ENCODE measurements at regions not wholly inside any gene's neighbourhood (a gene's known extent, or its start where the extent isn't known, plus 50 kb on each side); places are given as distances from the start of the nearest gene placed in this dataset.

GRCh38 chr4:17189401-17189720, 290.9 kb upstream of the LDB2 start:
- peaks cover 3% of the 10 kb centered on the region for H3F3A ChIP-seq (ENCODE audit: low read depth)
- H2AFZ ChIP-seq (replicated peaks): no peak overlapping the region
- peaks cover 31% of the 10 kb centered on the region for H3K4me1 Mint-ChIP-seq
- no peaks in the 10 kb centered on the region for H4K20me1 ChIP-seq (ENCODE audit: low read depth)
- no peaks in the 10 kb centered on the region for H3K9me3 ChIP-seq (ENCODE audit: low read depth)
- DNase-seq (ENCODE audit: low spot score): no peak
- no peaks in the 10 kb centered on the region for H3K36me3 ChIP-seq
- H3K4me1 ChIP-seq: peaks cover 23% of the 10 kb centered on the region
- H3K4me3 Mint-ChIP-seq: no peak overlapping the region
- no peak overlapping the region for H3K9ac ChIP-seq
- no peak overlapping the region for H3K27ac Mint-ChIP-seq
- no peaks in the 10 kb centered on the region for H3K27me3 Mint-ChIP-seq (ENCODE audit: insufficient read depth, low read depth)
- no peak overlapping the region for H3K4me3 ChIP-seq
- H3K79me2 ChIP-seq (ENCODE audit: low read depth): no peaks in the 10 kb centered on the region
- TF ChIP-seq, protein P1, sequence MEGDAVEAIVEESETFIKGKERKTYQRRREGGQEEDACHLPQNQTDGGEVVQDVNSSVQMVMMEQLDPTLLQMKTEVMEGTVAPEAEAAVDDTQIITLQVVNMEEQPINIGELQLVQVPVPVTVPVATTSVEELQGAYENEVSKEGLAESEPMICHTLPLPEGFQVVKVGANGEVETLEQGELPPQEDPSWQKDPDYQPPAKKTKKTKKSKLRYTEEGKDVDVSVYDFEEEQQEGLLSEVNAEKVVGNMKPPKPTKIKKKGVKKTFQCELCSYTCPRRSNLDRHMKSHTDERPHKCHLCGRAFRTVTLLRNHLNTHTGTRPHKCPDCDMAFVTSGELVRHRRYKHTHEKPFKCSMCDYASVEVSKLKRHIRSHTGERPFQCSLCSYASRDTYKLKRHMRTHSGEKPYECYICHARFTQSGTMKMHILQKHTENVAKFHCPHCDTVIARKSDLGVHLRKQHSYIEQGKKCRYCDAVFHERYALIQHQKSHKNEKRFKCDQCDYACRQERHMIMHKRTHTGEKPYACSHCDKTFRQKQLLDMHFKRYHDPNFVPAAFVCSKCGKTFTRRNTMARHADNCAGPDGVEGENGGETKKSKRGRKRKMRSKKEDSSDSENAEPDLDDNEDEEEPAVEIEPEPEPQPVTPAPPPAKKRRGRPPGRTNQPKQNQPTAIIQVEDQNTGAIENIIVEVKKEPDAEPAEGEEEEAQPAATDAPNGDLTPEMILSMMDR (IDR thresholded peaks at IDR 0.05): no peak
- no peak for TF ChIP-seq EZH2phosphoT487 (IDR thresholded peaks at IDR 0.05)
- TF ChIP-seq EZH2 (IDR thresholded peaks at IDR 0.05): no peak
- H3K36me3 Mint-ChIP-seq: no peaks in the 10 kb centered on the region
- no peak overlapping the region for H3K27ac ChIP-seq
- H3K4me2 ChIP-seq: no peak overlapping the region
- H3K27me3 ChIP-seq: no peaks in the 10 kb centered on the region
- H3K9me3 Mint-ChIP-seq: peaks cover 21% of the 10 kb centered on the region

GRCh38 chr4:17188547-17189400, 290.3 kb upstream of the LDB2 start:
- no peaks in the 10 kb centered on the region for H3K79me2 ChIP-seq (ENCODE audit: low read depth)
- Mint-ChIP-seq H3K36me3 (no peaks in the 10 kb centered on the region), H3K4me1 (peaks cover 31% of the 10 kb centered on the region), H3K9me3 (peaks cover 21% of the 10 kb centered on the region), H3K4me3 (no peak overlapping the region), H3K27ac (peak overlapping the region; percentile 30), H3K27me3 (ENCODE audit: insufficient read depth, low read depth) (no peaks in the 10 kb centered on the region)
- H4K20me1 ChIP-seq (ENCODE audit: low read depth): no peaks in the 10 kb centered on the region
- H3K4me2 ChIP-seq: peak overlapping the region; percentile 1
- no peak overlapping the region for H3K4me3 ChIP-seq
- no peak overlapping the region for H3K9ac ChIP-seq
- TF ChIP-seq EZH2 (IDR thresholded peaks at IDR 0.05): no peak
- no peak for TF ChIP-seq EZH2phosphoT487 (IDR thresholded peaks at IDR 0.05)
- TF ChIP-seq, protein P1 (IDR thresholded peaks at IDR 0.05): no peak
- no peak overlapping the region for H3K27ac ChIP-seq
- no peaks in the 10 kb centered on the region for H3K27me3 ChIP-seq
- no peaks in the 10 kb centered on the region for H3K36me3 ChIP-seq
- H3K9me3 ChIP-seq (ENCODE audit: low read depth): no peaks in the 10 kb centered on the region
- peaks cover 23% of the 10 kb centered on the region for H3K4me1 ChIP-seq
- H2AFZ ChIP-seq (replicated peaks): peak overlapping the region; percentile 75
- H3F3A ChIP-seq (ENCODE audit: low read depth): peaks cover 3% of the 10 kb centered on the region
- no peak for DNase-seq (ENCODE audit: low spot score)

DNA sequence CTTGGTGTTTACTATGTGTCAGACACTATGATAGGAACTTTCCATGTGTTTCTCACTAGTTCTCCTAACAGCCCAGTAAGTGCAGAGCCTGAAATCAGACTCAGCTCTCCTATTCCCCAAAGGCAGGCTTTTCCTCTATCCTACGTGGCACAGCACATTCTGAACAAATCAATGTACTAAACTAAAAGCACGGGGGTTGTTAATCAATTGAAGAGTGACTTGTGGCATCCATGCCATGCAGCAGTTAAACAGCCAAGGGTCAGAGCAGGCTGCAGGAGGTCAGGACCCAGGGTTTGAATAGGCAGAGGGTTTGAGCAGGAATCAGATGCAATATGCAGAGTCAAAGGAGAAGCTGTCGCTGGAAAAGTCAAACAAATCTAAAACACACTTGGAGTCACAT, 289.7 kb upstream of the LDB2 start:
- H3K27ac Mint-ChIP-seq: peak overlapping the region; percentile 30
- H3K27ac ChIP-seq: no peak overlapping the region

More for the DNA sequence above, 289.7 kb upstream of the LDB2 start:
- Histone ChIP-seq H2AFZ (replicated peaks) (peak overlapping the region; percentile 75), H3K4me3 (no peak overlapping the region), H3F3A (ENCODE audit: low read depth) (peaks cover 3% of the 10 kb centered on the region), H3K9me3 (ENCODE audit: low read depth) (no peaks in the 10 kb centered on the region), H3K9ac (no peak overlapping the region), H3K27me3 (no peaks in the 10 kb centered on the region), H3K36me3 (no peaks in the 10 kb centered on the region), H3K4me2 (peak overlapping the region; percentile 1), H4K20me1 (ENCODE audit: low read depth) (no peaks in the 10 kb centered on the region), H3K79me2 (ENCODE audit: low read depth) (no peaks in the 10 kb centered on the region), H3K4me1 (peaks cover 23% of the 10 kb centered on the region)
- DNase-seq (ENCODE audit: low spot score): peak; percentile 3
- TF ChIP-seq EZH2 (IDR thresholded peaks at IDR 0.05) (no peak), EZH2phosphoT487 (IDR thresholded peaks at IDR 0.05) (no peak)
- TF ChIP-seq, protein P1 (IDR thresholded peaks at IDR 0.05): no peak
- Mint-ChIP-seq H3K27me3 (ENCODE audit: insufficient read depth, low read depth) (no peaks in the 10 kb centered on the region), H3K9me3 (peaks cover 21% of the 10 kb centered on the region), H3K4me1 (peaks cover 31% of the 10 kb centered on the region), H3K4me3 (peak overlapping the region; percentile 4), H3K36me3 (no peaks in the 10 kb centered on the region)

Measured in neural progenitor cell (in vitro differentiated cells).